ENCODE measurements at regions not wholly inside any gene's neighbourhood (a gene's known extent, or its start where the extent isn't known, plus 50 kb on each side); places are given as distances from the start of the nearest gene placed in this dataset.

DNA sequence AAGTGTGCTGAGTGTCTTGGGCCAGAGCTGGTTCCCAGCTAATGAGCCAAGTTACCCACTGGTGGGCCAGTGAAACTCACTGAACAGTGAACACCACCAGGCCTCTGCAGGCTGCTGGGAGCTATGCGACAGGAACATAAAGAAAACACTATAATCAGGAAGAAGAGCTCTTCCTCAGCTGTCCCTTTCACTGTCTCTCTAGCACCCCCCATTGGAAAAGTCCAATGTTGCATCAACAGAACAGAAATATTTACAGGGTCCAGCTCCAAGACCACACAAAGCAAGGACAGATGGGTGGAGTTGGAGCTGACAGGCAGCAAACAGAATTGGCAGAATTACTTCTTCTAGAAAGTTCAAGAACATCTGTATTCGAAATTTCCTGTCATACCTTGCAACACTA, 903.6 kb upstream of the TMEM132C start:
- H3K36me3 ChIP-seq (ENCODE audit: control insufficient read depth, insufficient read depth, low read length) = no peaks in the 10 kb centered on the region
- no peak for DNase-seq (ENCODE audit: low read depth)
- TF ChIP-seq, protein P1, sequence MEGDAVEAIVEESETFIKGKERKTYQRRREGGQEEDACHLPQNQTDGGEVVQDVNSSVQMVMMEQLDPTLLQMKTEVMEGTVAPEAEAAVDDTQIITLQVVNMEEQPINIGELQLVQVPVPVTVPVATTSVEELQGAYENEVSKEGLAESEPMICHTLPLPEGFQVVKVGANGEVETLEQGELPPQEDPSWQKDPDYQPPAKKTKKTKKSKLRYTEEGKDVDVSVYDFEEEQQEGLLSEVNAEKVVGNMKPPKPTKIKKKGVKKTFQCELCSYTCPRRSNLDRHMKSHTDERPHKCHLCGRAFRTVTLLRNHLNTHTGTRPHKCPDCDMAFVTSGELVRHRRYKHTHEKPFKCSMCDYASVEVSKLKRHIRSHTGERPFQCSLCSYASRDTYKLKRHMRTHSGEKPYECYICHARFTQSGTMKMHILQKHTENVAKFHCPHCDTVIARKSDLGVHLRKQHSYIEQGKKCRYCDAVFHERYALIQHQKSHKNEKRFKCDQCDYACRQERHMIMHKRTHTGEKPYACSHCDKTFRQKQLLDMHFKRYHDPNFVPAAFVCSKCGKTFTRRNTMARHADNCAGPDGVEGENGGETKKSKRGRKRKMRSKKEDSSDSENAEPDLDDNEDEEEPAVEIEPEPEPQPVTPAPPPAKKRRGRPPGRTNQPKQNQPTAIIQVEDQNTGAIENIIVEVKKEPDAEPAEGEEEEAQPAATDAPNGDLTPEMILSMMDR (IDR thresholded peaks at IDR 0.05; ENCODE audit: insufficient read depth, low read length, poor library complexity, severe bottlenecking) = peak; percentile 28

GRCh38 chr12:127373559-127373958, 893.4 kb upstream of the TMEM132C start:
- Histone ChIP-seq H3K27me3 (ENCODE audit: control insufficient read depth, insufficient read depth, low read length) (no peaks in the 10 kb centered on the region), H3K4me3 (ENCODE audit: low read depth, low read length) (no peak overlapping the region), H3K36me3 (ENCODE audit: control insufficient read depth, insufficient read depth, low read length) (no peaks in the 10 kb centered on the region)
- TF ChIP-seq, protein P1 (IDR thresholded peaks at IDR 0.05; ENCODE audit: insufficient read depth, low read length, poor library complexity, severe bottlenecking) = no peak
- no peak for DNase-seq (ENCODE audit: low read depth)

More for the DNA sequence above, 903.6 kb upstream of the TMEM132C start:
- Histone ChIP-seq H3K27me3 (ENCODE audit: control insufficient read depth, insufficient read depth, low read length) (no peaks in the 10 kb centered on the region), H3K4me3 (ENCODE audit: low read depth, low read length) (no peak overlapping the region)

GRCh38 chr12:127374447-127374846, 892.5 kb upstream of the TMEM132C start:
- no peaks in the 10 kb centered on the region for H3K36me3 ChIP-seq (ENCODE audit: control insufficient read depth, insufficient read depth, low read length)
- no peak for DNase-seq (ENCODE audit: low read depth)
- H3K27me3 ChIP-seq (ENCODE audit: control insufficient read depth, insufficient read depth, low read length) = no peaks in the 10 kb centered on the region
- TF ChIP-seq, protein P1 (IDR thresholded peaks at IDR 0.05; ENCODE audit: insufficient read depth, low read length, poor library complexity, severe bottlenecking) = no peak
- H3K4me3 ChIP-seq (ENCODE audit: low read depth, low read length) = no peak overlapping the region

DNA sequence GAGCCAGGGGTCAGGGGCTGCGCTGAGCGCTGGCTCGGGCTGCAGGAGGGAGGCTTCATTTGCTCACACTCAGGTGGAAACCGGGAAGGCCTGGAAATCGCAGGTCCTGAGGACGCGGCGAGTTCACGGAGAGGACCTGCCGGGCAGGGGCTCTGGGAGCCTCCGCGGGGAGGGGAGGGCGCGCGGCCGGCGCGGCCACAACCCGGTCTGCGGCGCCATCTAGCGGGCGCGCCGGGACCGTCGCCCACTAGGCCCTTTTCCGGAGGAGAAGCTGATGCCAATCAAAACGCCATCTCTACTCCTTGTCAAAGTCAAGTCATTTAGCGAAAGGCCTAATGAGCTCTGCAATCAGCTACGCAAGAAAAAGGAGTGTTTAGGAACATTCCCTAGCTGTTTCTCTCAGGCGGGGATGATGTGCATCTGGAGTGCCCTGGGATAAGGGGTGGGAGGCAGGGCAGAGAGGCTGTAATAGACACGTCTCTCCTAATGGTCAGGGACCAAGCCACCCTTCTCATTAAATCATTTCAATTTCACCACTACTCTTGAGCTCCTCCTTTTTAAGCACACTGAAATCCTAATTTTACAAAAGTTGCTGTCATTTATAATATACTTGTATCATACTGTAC, 885.8 kb upstream of the TMEM132C start:
- H3K27me3 ChIP-seq (ENCODE audit: control insufficient read depth, insufficient read depth, low read length) = no peaks in the 10 kb centered on the region
- TF ChIP-seq, protein P1 (IDR thresholded peaks at IDR 0.05; ENCODE audit: insufficient read depth, low read length, poor library complexity, severe bottlenecking) = peak; percentile 57
- H3K36me3 ChIP-seq (ENCODE audit: control insufficient read depth, insufficient read depth, low read length) = no peaks in the 10 kb centered on the region
- peak overlapping the region; percentile 6 for H3K4me3 ChIP-seq (ENCODE audit: low read depth, low read length)
- DNase-seq (ENCODE audit: low read depth) = no peak

DNA sequence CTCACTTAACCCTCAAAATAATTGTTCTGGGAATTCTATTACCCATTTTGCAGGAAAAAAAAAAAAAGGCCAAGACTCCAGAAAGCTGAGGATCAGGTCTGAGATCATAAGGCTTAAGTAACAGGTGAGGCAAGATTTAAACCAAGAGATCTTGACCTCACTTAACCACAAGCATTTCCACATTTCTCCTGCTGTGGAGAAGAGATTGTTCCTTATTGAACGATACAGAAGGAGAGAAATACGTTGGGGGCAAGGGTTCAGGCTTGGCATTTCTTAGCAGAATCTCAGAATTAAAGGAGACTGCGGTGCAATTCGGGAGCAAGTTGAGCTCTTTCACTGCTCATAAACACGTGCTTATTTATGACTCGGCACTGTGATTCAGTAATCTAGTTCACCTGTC, 885.3 kb upstream of the TMEM132C start:
- H3K4me3 ChIP-seq (ENCODE audit: low read depth, low read length) = no peak overlapping the region
- no peaks in the 10 kb centered on the region for H3K27me3 ChIP-seq (ENCODE audit: control insufficient read depth, insufficient read depth, low read length)
- no peaks in the 10 kb centered on the region for H3K36me3 ChIP-seq (ENCODE audit: control insufficient read depth, insufficient read depth, low read length)
- DNase-seq (ENCODE audit: low read depth) = no peak
- TF ChIP-seq, protein P1 (IDR thresholded peaks at IDR 0.05; ENCODE audit: insufficient read depth, low read length, poor library complexity, severe bottlenecking) = no peak

GRCh38 chr12:127383281-127383680, 883.7 kb upstream of the TMEM132C start:
- TF ChIP-seq, protein P1 (IDR thresholded peaks at IDR 0.05; ENCODE audit: insufficient read depth, low read length, poor library complexity, severe bottlenecking) = no peak
- H3K36me3 ChIP-seq (ENCODE audit: control insufficient read depth, insufficient read depth, low read length) = no peaks in the 10 kb centered on the region
- no peak overlapping the region for H3K4me3 ChIP-seq (ENCODE audit: low read depth, low read length)
- no peak for DNase-seq (ENCODE audit: low read depth)
- no peaks in the 10 kb centered on the region for H3K27me3 ChIP-seq (ENCODE audit: control insufficient read depth, insufficient read depth, low read length)
